ENCODE measurements at regions not wholly inside any gene's neighbourhood (a gene's known extent, or its start where the extent isn't known, plus 50 kb on each side); places are given as distances from the start of the nearest gene placed in this dataset.
"Not testable (repeated sequence)": the region's sequence is repeated elsewhere in the genome, so short reads cannot be mapped to it uniquely, and the experiment has no call there.

- no peak for DNase-seq (ENCODE audit: low read depth in 2 of 2)
Measured at GRCh38 chr2:2798337-2798736, 467.3 kb upstream of the MYT1L start.

DNA sequence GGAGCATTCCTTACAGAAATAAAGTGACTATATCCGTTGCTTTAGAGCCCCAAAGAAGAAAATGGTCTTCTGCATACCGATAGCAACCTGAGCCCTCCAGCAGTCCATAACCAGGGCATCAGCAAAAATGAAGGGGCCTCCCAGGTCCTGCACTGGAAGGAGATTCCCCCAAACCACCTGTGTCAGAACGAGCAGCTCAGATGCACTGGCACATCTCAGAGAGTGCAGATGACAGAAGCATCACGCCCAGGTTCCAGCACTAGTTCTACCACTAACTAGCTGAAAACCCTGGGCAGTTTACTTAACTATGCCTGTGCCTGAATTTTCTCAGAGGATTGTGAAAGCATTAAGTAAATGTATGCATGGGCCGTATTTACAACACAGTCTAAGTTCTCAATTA is 466.7 kb upstream of the MYT1L start:
- DNase-seq (ENCODE audit: low read depth in 2 of 2) = no peak

DNA sequence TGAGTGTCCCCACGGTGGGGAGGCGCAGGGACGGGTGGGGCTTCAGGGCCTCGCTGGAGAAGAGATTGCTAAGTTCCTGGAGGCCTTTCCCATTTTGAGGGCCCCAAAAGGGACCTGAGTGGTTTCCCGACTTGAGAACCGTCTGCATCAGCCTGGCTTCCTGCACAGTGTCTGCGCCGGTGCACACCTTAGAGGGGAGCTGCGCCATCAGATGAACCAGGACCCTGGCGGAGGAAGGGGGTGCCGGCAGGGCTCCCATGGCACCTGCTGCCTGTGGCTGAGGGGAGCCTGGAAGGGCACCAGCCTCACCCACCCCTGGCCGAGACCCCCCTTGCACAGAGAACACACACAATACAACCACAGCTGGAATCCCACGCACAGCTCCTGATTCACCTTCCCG is 465.1 kb upstream of the MYT1L start:
- DNase-seq (ENCODE audit: low read depth in 2 of 2) = no peak

DNA sequence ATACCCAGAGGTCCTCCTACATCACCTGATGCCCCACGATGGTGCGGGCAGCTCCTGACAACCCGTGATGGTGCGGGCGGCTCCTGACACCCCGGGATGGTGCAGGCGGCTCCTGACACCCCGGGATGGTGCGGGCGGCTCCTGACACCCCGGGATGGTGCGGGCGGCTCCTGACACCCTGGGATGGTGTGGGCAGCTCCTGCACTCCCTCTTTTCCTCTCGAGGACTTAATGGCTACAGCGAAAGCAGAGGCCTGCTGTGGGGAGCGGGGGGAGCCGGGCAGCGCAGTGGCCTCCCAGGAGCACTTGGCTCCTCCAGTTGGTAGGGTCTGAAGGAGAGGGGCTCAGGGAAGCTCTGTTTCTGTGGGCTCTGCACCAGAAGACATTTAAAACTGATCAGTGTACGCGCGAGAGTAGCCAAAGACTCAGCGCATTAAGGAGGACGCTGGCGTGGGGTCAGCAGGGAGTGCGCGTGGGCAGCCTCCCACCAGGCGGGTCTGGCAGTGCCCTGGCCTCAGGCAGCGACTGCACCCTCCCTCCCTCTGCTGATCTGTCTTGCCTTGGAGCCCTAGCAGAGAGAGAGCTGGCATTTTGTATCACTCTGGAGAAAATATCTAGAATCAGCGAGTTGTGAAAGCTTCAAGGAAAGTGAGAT is 464.5 kb upstream of the MYT1L start:
- no peak for DNase-seq (ENCODE audit: low read depth in 2 of 2)

- no peak for DNase-seq (ENCODE audit: low read depth in 2 of 2)
Measured at GRCh38 chr2:2793925-2794560, 463.0 kb upstream of the MYT1L start.

DNA sequence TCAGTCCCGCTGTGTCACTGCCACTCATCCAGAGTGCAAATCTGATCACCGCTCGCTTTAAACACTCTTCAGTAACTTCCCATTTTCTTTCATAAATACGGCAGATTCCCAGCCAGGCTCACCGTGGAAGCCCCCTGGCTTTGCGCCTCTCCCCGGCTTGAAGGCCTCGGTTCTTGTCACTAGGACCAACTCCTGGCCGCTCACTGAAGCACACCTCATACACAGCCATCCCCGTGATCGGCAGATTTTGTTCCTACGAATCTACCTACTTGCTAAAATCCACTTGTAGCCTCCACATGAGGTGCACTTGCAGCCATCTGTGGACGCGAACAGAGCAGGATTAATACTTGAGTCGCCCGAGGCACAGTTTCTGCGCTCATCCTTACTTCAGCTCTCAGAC is 462.4 kb upstream of the MYT1L start:
- no peak for DNase-seq (ENCODE audit: low read depth in 2 of 2)

GRCh38 chr2:2791606-2792005 is 460.5 kb upstream of the MYT1L start:
- no peak for DNase-seq (ENCODE audit: low read depth in 2 of 2)

GRCh38 chr2:2791031-2791430 is 460.0 kb upstream of the MYT1L start:
- no peak for DNase-seq (ENCODE audit: low read depth in 2 of 2)

DNA sequence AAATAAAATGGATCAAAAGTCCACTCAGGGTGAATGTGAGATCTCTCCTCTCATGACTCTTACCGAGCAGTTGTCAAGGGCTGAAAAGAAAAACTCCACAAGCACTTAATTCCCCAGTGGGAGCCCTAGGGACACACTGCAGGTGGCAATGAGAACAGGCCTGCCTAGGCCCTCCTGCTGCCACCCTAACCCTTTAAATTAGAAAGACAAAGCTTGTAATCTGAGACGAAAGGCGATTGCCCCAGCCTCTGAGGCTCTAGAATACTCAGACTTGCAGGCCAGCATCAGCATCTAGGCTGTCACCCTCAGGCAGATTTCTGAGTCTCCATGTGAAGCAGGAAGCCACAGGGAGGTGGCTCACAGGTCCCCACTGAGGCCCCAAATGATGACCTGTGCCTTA is 457.0 kb upstream of the MYT1L start:
- DNase-seq (ENCODE audit: low read depth in 2 of 2) = no peak

GRCh38 chr2:2787301-2787907 is 456.3 kb upstream of the MYT1L start:
- DNase-seq (ENCODE audit: low read depth in 2 of 2) = no peak

DNA sequence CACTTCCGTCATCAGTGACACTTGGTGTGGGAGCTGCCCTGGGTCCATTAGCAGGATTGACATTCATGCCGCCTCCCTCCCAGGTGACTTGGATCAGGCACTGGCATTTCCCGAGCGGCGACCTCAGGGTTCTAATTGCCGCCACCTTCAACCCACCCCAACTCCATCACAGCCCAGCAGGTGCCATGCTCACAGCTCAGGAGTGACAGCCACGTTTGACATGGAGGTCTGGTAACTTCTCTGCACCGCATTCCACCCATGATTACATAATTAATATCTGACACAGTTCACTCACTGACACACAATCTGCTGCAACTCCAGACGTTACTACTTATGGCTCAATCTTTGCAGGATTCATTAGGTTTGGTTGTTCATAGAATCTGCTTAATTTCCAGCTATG is 450.9 kb upstream of the MYT1L start:
- DNase-seq (ENCODE audit: low read depth in 2 of 2) = no peak

DNA sequence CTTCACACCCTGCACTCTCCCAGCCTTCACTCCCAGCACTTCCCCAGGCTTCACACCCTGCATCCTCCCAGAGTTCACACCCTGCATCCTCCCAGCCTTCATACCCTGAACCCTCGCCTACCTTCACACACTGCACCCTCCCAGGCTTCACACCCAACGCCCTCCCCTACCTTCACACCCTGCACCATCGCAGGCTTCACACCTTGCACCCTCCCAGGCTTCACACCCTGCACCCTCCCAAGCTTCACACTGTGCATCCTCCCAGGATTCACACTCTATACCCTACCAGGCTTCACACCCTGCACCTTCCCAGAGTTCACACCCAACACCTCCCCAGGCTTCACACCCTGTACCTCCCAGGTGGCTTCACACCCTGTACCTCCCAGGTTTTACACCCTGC is 448.7 kb upstream of the MYT1L start:
- no peak for DNase-seq (ENCODE audit: low read depth in 2 of 2)

DNA sequence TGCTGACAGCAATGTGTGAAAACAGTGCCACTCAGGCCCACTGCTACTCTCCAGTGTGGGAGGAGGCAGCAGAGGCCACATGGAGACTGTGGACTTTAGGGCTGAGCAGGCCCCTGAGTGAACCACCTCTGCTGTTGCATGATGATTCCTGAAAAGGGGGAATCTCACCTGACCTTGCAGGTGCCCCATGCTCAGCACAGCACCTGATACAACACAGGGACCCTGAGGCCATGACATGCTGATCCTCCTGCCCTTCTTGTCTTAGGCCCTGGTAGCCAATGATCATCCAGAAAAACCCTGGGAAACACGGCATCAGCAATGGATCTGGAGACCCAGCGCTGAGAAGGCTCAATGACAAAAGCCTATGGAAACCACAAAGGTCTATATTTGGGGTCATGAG is 446.8 kb upstream of the MYT1L start:
- DNase-seq (ENCODE audit: low read depth in 2 of 2) = no peak

DNA sequence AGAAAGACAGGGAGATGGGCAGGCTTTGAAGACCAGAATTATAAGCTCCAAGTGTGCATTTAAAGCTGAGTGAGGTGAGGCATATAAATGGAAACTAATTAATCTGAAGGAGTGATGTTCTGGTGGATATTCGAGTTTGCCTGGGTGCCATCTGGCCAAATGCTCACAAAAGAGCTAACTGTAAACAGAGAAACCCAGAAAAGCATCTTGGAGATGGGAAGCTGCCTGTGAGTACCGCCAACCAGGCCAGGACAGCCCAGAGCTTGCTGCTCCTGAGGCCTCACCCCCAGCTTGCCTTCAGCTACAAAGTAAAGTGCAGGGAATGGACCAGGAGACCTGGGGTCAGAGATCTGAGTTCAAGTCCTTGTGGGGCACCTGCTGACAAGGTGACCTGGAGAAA is 446.1 kb upstream of the MYT1L start:
- no peak for DNase-seq (ENCODE audit: low read depth in 2 of 2)

DNA sequence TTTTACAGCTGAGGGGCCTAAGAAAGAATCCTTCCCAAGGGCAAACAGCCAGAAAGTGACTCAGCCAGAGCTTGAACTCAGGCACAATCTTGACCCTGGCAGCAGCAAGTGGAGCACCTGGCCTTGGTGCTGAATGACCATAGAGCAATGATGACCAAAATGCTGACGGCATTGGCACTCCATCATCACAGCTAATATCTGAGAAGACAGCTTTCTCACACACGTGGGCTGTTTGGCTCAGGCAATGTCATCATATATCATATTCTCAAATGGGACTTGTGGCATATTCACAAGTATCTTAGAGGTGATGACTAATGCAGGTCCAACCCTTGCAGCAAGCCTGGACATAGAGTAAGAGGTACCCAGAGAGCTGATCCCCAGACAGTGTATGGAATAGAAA is 443.9 kb upstream of the MYT1L start:
- DNase-seq (ENCODE audit: low read depth in 2 of 2) = no peak

- no peak for DNase-seq (ENCODE audit: low read depth in 2 of 2)
Measured at GRCh38 chr2:2773692-2774091, 442.6 kb upstream of the MYT1L start.

DNA sequence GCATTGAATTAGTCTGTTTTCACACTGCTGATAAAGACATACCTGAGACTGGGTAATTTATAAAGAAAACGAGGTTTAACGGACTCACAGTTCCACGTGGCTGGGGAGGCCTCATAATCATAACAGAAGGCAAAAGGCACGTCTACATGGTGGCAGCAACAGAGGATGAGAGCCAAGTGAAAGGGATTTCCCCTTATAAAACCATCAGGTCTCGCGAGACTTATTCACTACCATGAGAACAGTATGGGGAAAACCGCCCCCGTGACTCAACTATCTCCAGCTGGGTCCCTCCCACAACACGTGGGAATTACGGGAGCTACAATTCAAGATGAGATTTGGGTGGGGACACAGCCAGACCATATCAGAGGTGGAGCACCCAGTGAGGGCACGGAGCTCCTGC is 442.0 kb upstream of the MYT1L start:
- DNase-seq (ENCODE audit: low read depth in 2 of 2) = not testable (repeated sequence)

GRCh38 chr2:2771721-2772411 is 440.8 kb upstream of the MYT1L start:
- DNase-seq (ENCODE audit: low read depth in 2 of 2) = no peak

DNA sequence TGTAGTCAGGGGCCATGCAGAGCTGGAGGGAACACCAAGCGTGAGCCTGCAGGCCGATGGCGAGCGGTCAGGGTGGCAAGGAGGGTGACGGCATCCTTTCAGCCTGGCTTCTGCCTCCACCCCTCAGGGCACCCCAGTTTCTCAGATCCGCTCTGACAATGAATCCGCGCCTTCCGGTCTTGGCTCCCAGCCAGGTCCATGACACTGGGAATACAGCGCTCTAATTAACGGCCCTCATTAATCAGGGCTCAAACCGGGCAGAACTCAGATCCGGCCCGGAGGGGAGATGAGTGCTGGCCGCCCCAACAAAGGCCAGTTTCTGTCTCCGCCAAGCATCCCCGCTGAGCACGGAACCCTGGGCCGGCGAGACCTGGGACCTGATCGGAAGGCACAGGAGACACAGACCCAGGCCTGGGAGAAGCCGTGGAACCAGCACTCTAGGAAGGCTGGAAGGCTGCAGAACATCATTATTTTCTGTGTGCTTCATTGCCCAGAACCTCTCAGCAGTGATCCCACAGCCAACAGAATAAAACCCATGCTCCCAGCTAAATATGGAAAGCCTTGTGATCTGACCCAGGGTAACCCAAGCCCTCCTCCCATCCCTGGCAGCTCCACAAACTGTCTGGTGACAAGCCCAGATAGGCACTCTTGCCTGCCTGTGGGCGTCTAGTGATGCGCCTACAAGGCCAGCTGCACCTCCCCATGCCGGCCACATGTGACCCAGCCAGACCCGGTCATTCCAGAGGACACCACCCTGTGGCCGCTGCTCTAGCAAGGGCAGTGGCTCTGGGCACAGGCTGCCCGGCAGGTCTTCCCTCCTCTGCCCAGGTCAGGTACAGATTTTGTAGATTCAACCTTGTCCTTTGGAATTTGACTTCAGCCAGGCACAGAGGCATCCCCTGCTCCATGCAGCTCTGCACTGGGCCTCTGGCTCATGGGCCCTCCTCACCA is 438.7 kb upstream of the MYT1L start:
- no peak for DNase-seq (ENCODE audit: low read depth in 2 of 2)

DNA sequence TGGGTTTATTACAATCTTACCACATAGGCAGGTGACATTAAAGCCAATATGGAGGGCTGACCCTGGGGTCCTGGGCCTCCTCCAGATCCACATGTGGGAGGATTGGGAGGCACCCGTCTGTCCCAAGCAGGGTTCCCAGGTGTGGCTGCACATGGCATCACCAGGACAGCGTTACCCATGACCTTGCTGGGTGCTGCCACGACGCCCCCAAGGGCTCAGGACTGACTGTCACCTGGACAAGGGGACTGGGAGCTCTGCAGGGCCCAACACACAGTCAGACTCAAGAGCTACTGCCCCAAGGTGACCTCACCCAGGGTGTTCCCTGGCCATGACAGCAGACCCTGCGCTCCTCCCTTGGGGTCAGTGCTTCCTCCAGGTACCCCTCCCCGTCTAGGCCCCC is 437.4 kb upstream of the MYT1L start:
- DNase-seq (ENCODE audit: low read depth in 2 of 2) = no peak

DNA sequence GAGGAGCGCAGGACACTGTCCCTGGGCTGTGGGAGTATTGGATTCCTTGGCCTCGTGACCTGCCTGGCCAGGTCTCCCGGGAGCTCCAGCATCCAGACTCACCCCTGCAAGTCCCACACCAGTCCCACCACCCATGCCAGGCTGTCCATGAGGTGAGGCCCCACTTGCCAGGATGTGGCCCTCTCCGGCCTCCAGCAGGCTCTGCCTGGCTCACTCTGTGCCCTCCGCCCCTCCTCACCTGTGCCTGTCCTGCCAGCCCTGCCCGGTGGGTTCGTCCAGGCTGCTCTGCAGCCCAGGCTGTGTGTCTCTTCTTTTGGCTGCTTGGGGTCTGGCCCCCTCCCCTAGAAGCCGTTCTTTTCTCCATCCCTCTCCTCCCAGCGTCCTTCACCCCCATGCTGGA is 436.8 kb upstream of the MYT1L start:
- no peak for DNase-seq (ENCODE audit: low read depth in 2 of 2)
